ENCODE measurements at regions not wholly inside any gene's neighbourhood (a gene's known extent, or its start where the extent isn't known, plus 50 kb on each side); places are given as distances from the start of the nearest gene placed in this dataset.
"Not testable (repeated sequence)": the region's sequence is repeated elsewhere in the genome, so short reads cannot be mapped to it uniquely, and the experiment has no call there.

GRCh38 chr12:46635818-46636217 lies 190.0 kb downstream of the SLC38A4 start:
- in situ Hi-C loops (cut with HindIII; ENCODE audit: low sequenced_read_pairs) = no loop called here
- H3K4me3 ChIP-seq (ENCODE audit: low read depth, low read length) = no peak overlapping the region
- TF ChIP-seq CTCF (IDR thresholded peaks at IDR 0.05; ENCODE audit: low read depth, low read length, missing control alignments) = no peak
- DNase-seq (ENCODE audit: low read depth) = no peak

- DNase-seq (ENCODE audit: low read depth) = no peak
These were observed 196.2 kb downstream of the SLC38A4 start for GRCh38 chr12:46629331-46630229.

GRCh38 chr12:46628176-46628575 lies 197.6 kb downstream of the SLC38A4 start:
- TF ChIP-seq CTCF (IDR thresholded peaks at IDR 0.05; ENCODE audit: low read depth, low read length, missing control alignments) = no peak
- no peak for DNase-seq (ENCODE audit: low read depth)
- in situ Hi-C loops (cut with HindIII; ENCODE audit: low sequenced_read_pairs) = no loop called here

More at GRCh38 chr12:46629331-46630229, 196.2 kb downstream of the SLC38A4 start:
- in situ Hi-C loops (cut with HindIII; ENCODE audit: low sequenced_read_pairs) = no loop called here
- no peak overlapping the region for H3K4me3 ChIP-seq (ENCODE audit: low read depth, low read length)
- no peak for TF ChIP-seq CTCF (IDR thresholded peaks at IDR 0.05; ENCODE audit: low read depth, low read length, missing control alignments)

GRCh38 chr12:46627686-46628085 lies 198.1 kb downstream of the SLC38A4 start:
- in situ Hi-C loops (cut with HindIII; ENCODE audit: low sequenced_read_pairs) = no loop called here
- no peak for TF ChIP-seq CTCF (IDR thresholded peaks at IDR 0.05; ENCODE audit: low read depth, low read length, missing control alignments)

More at GRCh38 chr12:46628176-46628575, 197.6 kb downstream of the SLC38A4 start:
- H3K4me3 ChIP-seq (ENCODE audit: low read depth, low read length) = no peak overlapping the region

GRCh38 chr12:46619474-46619873 lies 206.3 kb downstream of the SLC38A4 start:
- H3K4me3 ChIP-seq (ENCODE audit: low read depth, low read length); DNase-seq (ENCODE audit: low read depth); in situ Hi-C loops (cut with HindIII; ENCODE audit: low sequenced_read_pairs): not testable (repeated sequence)

More at GRCh38 chr12:46627686-46628085, 198.1 kb downstream of the SLC38A4 start:
- DNase-seq (ENCODE audit: low read depth) = no peak
- H3K4me3 ChIP-seq (ENCODE audit: low read depth, low read length) = no peak overlapping the region

- DNase-seq (ENCODE audit: low read depth); in situ Hi-C loops (cut with HindIII; ENCODE audit: low sequenced_read_pairs); H3K4me3 ChIP-seq (ENCODE audit: low read depth, low read length): not testable (repeated sequence)
These were observed 208.1 kb downstream of the SLC38A4 start for GRCh38 chr12:46617737-46618136.

GRCh38 chr12:46617167-46617566 lies 208.6 kb downstream of the SLC38A4 start:
- in situ Hi-C loops (cut with HindIII; ENCODE audit: low sequenced_read_pairs) = no loop called here
- no peak for TF ChIP-seq CTCF (IDR thresholded peaks at IDR 0.05; ENCODE audit: low read depth, low read length, missing control alignments)
- no peak overlapping the region for H3K4me3 ChIP-seq (ENCODE audit: low read depth, low read length)
- no peak for DNase-seq (ENCODE audit: low read depth)

Measured in astrocyte of the cerebellum (primary cell).